GM12801 (cell line): ENCODE measurements at regions not wholly inside any gene's neighbourhood (a gene's known extent, or its start where the extent isn't known, plus 50 kb on each side); places are given as distances from the start of the nearest gene placed in this dataset.

Experiments
- TF ChIP-seq, protein P1 (sequence below): IDR thresholded peaks from one replicate; pipeline ENCODE4 v1.5.1; 2011; ENCODE audit warnings: control low read depth; ENCODE audit not compliant: insufficient read length; ENCODE audit errors: extremely low read depth

DNA sequence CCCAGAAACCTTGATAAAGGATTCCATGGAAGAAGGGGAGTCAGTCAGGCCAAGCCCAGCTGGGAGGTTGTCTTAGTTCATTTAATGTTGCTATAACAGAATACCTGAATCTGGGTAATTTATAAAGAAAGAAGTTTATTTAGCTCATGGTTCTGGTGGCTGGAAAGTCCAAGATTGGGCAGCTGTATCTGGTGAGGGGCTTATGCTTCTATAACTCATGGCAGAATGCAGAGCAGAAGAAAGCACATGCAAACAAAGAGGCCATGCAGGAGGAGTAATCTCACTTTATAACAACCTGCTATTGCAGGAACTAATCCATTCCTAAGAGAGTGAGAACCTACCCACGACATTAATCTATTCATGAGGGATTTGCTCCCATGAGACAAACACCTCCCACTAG lies 54.2 kb upstream of the ANKRD1 start:
- TF ChIP-seq, protein P1, sequence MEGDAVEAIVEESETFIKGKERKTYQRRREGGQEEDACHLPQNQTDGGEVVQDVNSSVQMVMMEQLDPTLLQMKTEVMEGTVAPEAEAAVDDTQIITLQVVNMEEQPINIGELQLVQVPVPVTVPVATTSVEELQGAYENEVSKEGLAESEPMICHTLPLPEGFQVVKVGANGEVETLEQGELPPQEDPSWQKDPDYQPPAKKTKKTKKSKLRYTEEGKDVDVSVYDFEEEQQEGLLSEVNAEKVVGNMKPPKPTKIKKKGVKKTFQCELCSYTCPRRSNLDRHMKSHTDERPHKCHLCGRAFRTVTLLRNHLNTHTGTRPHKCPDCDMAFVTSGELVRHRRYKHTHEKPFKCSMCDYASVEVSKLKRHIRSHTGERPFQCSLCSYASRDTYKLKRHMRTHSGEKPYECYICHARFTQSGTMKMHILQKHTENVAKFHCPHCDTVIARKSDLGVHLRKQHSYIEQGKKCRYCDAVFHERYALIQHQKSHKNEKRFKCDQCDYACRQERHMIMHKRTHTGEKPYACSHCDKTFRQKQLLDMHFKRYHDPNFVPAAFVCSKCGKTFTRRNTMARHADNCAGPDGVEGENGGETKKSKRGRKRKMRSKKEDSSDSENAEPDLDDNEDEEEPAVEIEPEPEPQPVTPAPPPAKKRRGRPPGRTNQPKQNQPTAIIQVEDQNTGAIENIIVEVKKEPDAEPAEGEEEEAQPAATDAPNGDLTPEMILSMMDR, result no peak

DNA sequence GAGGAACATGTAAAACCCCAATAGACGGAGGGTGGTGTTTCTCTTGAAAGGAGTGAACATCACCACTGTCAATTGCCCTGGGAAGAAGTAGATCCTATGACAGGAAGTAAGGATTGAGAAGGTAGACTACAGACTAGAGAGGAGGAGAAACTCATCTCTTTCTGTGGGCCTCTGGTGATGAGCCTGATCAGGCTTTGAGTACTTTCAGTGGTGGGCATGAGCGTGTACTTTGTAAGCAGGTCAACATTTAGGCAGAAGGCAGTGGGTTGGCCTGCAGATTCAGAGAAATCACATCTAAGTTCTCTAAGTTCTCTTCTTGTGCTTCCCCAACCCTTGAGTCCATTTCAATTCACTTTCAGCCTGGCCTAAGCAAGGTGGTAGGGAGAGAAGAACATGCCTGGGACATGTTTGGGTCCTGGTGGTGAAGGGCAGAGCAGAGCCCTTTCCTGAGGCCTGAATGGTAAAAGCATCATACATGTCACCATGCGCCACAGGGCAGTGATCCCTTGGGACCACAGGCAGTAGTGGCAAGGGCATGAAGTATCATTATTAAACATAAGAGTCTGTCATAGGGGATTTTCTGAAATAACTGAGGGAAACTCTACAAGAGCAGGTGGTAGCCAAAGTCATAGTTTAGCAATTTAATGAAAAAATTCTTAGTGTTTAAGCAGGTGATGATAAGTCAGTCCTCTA lies 56.4 kb upstream of the ANKRD1 start:
- TF ChIP-seq, protein P1, result no peak

DNA sequence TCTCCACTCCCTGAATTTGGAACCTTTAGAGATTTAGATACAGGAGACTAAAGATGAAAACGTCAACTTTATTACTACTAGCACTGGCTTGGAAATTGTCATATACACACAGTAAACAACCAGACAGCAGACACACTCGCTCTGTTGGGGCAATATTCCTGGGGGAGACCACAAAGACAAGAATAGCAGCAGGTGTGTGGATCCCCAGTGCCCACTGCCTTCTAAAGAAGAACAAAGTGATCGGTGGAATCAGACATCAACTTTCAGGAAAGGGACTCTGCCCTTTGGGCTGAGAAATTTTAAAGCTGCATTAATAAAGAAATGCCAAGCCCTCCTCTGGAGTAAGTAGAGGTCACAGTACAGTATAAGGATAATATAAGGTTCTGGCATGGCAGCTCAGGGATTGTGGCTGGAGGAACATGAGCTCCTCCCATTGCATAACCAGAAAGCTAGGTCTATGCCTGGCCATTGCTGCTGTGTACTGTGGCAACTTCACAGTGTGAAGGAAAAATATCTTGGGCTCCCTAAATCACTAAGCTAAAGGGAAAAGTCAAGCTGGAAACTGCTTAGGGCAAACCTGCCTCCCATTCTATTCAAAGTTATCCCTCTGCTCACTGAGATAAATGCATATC lies 57.1 kb upstream of the ANKRD1 start:
- TF ChIP-seq, protein P1, result no peak

DNA sequence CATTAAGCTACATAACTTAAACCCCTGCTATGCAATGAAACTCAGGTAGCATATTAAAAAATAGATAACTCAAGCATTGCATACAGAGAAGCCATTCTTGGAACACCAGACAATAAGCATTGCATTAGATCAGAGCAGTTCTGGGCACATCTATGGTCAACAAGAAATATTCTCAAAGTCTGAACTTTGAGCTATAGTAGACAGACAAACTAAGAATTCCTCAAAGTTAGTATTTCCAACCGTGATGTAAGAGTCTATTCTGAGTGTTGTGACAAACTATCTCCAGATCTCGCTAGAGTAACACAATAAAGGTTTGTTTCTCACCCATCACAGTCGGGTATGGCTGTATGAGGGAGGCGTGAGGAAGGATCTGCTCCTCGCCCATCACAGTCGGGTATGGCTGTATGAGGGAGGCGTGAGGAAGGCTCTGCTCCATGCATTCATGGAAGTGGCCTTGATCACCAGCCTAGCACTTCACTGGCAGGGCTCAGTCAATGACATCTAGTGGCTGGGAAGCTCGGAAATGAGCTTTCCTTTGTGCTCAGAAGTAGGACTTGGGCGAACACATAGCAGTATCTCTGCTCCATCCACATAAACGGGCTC lies 61.6 kb upstream of the ANKRD1 start:
- TF ChIP-seq, protein P1, result no peak

DNA sequence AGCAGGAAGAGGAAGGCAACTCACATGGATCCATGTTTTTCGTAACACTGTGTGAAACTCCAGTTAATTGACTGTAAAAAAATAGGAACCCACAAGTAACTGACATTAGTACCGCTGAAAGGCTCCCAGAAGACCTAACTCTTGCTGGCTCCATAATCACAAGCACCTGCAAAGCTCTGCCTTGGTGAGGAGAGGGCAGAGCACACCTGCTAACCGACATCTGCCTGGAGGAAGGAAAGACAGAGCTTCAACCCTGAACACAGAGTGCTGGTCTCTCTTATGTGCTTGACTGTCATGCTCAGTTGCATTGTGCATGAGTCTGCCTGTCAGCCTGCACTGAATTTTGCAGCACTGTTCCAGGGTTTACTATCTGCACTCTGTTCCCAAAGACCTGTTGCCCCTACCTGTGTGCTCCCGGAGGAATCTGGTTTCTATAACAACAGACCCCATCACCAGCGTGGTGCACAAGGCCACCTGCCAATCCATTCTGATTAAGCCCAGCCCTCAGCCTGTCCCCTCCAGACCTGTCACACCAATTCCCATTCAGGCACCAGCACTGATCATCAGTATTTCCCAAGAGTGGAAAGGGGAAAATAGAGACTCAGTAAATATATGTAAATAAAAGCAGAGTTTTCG lies 63.1 kb upstream of the ANKRD1 start:
- TF ChIP-seq, protein P1, result no peak

DNA sequence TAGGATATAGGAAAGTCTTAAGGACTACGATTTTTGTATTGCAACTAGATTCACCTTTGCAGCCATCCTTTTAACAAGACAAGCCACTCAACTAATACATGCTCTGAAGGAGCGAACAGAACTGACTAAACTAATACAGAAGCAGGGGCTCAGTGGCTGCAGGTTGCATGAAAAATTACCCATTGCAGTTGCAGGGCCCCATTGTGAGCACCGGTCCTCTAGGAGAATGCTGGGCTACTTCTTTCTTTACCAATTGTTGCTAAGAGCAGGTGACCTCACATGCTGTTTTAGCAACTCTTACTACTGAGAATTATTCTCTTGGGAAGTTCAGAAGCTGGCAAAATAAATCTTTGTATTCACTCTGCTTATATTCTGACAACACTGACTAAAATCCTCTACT lies 64.0 kb upstream of the ANKRD1 start:
- TF ChIP-seq, protein P1, result no peak

DNA sequence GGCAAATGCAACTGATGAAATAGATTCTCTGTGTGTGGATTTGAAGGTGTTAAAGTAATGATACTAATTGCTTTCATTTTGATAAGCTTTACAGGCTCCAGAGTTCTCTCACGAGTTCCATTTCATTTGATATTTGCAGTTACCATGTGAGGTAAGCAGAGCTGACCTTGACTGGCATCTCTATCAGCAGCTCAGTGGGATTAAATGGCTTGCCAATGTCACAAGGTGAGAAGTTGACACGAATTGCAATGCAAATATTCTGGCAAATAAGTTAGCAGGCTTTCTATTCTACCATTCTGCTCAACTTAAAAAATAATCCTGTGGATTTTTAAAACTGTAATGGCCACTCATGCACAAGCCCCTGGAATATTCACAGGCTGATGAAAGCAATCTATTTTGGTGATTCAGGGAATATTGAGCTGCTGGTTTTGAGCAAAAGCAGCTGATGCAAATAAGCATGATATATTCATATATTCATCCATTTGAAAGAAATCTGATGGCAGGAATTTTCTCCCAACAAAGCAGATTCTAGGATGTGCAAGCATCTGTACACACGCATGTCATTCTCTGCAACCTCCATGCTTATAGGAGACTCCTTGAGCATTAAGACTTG lies 64.5 kb upstream of the ANKRD1 start:
- TF ChIP-seq, protein P1, result no peak
